ENCODE measurements at regions not wholly inside any gene's neighbourhood (a gene's known extent, or its start where the extent isn't known, plus 50 kb on each side); places are given as distances from the start of the nearest gene placed in this dataset.

DNA sequence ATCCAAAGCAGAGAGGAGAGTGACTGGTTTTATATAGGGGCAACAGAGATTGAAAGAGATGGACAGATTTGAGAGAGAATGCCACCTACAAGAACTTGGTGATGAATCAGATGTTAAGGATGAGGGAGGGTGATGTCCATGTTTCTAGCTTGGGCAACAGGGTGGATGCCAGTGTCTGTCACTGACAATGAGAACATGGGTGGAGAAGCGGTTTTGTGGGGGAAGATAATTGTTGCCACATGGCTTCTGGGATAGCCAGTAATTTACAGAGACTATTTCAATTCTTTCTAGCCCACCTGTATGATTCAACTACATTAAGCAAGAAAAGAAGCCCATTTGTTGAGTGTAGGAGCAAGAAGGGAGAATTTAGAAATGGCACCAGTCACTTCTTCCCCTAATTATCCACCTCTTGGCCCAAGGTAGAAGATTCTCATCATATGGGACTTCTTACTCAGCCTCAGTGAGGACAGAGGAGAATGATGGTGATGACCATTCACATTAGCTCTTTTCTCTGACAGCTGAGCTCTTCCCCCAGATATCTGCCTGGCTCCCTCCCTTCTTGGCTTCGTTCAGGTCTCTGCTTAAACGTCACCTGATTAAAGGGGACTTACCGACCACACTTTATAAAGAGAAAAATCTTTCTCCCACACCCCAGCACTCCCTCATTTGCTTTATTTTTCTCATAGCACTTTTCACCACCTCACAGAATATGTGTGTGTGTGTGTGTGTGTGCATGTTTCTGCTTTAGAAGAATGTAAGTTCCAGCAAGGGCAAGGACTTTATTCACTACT lies 117.8 kb downstream of the DUSP6 start:
- TF ChIP-seq EZH2 (IDR thresholded peaks at IDR 0.05; ENCODE audit: low read length), result no peak
- TF ChIP-seq, protein P1, sequence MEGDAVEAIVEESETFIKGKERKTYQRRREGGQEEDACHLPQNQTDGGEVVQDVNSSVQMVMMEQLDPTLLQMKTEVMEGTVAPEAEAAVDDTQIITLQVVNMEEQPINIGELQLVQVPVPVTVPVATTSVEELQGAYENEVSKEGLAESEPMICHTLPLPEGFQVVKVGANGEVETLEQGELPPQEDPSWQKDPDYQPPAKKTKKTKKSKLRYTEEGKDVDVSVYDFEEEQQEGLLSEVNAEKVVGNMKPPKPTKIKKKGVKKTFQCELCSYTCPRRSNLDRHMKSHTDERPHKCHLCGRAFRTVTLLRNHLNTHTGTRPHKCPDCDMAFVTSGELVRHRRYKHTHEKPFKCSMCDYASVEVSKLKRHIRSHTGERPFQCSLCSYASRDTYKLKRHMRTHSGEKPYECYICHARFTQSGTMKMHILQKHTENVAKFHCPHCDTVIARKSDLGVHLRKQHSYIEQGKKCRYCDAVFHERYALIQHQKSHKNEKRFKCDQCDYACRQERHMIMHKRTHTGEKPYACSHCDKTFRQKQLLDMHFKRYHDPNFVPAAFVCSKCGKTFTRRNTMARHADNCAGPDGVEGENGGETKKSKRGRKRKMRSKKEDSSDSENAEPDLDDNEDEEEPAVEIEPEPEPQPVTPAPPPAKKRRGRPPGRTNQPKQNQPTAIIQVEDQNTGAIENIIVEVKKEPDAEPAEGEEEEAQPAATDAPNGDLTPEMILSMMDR (optimal IDR thresholded peaks at IDR 0.05 in 1 of 3, IDR thresholded peaks at IDR 0.05 in 1 of 3, conservative IDR thresholded peaks at IDR 0.05 in 1 of 3; ENCODE audit: extremely low read depth in 1 of 3, insufficient read depth in 2 of 3, low read length in 3 of 3), result no peak
